Activated naive CD4-positive, alpha-beta T cell treated with anti-CD3 and anti-CD28 coated beads, Interleukin-2, amount 50 U/mL, for 24 hours (primary cell): ENCODE measurements at regions not wholly inside any gene's neighbourhood (a gene's known extent, or its start where the extent isn't known, plus 50 kb on each side); places are given as distances from the start of the nearest gene placed in this dataset.

Experiments used
- H3K27ac Mint-ChIP-seq: one replicate; pipeline ENCODE4 v1.8.0; 2021; ENCODE audit warnings: mild to moderate bottlenecking, mixed read lengths
- H3K27me3 Mint-ChIP-seq: one replicate; pipeline ENCODE4 v1.8.0; 2021; ENCODE audit warnings: mixed read lengths
- H3K36me3 Mint-ChIP-seq: one replicate; pipeline ENCODE4 v1.8.0; 2021; ENCODE audit warnings: mixed read lengths
- H3K4me1 Mint-ChIP-seq: one replicate; pipeline ENCODE4 v1.8.0; 2021; ENCODE audit warnings: mixed read lengths
- H3K4me3 Mint-ChIP-seq: one replicate; pipeline ENCODE4 v1.8.0; 2021; ENCODE audit warnings: mild to moderate bottlenecking, mixed read lengths
- H3K9me3 Mint-ChIP-seq: one replicate; pipeline ENCODE4 v1.8.0; 2021; ENCODE audit warnings: mixed read lengths

DNA sequence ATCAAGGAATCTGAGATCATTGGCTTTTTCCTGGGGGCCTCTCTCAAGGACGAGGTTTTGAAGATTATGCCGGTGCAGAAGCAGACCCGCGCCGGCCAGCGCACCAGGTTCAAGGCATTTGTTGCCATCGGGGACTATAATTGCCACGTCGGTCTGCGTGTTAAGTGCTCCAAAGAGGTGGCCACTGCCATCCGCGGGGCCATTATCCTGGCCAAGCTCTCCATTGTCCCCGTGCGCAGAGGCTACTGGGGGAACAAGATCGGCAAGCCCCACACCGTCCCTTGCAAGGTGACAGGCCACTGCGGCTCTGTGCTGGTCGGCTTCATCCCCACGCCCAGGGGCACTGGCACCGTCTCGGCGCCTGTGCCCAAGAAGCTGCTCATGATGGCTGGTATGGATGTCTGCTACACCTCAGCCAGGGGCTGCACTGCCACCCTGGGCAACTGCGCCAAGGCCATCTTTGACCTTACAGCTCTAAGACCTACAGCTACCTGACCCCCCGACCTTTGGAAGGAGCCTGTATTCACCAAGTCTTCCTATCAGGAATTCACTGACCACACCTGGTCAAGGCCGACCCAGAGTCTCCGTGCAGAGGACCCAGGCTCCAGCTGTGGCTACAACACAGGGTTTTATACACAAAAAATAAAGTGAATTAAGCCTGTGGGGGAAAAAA, 141.8 kb downstream of the SOCS6 start:
- Mint-ChIP-seq H3K4me1 (no peaks in the 10 kb centered on the region), H3K27ac (no peak overlapping the region), H3K36me3 (no peaks in the 10 kb centered on the region), H3K27me3 (no peaks in the 10 kb centered on the region), H3K9me3 (no peaks in the 10 kb centered on the region), H3K4me3 (no peak overlapping the region)

DNA sequence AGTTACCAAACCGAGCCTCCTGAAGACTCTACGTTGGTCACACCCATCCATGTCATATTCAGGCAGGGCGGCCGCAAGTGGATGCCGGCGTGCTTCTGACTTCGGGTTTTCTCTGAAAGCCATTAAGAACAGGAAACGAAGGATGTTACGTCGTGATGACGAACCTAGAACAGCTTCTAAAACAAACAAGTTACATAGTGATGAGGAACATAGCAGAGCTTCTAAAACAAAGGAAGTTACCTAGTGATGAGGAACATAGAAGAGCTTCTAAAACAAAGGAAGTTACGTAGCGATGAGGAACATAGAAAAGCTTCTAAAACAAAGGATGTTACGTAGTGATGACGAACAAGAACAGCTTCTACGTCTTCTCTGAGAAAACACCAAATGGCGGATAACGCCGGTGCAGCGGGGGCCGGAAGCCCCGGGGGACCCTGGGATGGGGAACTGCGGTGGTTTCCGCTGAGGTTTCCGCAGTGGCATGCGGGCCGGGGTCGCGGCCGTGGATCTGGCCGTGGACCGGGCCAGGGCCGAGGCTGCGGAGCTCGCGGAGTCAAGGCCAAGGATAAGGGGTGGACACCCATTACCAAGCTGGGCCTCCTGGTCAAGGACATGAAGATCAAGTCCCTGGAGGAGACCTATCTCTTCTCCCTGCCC, 141.1 kb downstream of the SOCS6 start:
- Mint-ChIP-seq H3K9me3 (no peaks in the 10 kb centered on the region), H3K27ac (no peak overlapping the region), H3K4me1 (no peaks in the 10 kb centered on the region), H3K36me3 (no peaks in the 10 kb centered on the region), H3K4me3 (no peak overlapping the region), H3K27me3 (no peaks in the 10 kb centered on the region)

DNA sequence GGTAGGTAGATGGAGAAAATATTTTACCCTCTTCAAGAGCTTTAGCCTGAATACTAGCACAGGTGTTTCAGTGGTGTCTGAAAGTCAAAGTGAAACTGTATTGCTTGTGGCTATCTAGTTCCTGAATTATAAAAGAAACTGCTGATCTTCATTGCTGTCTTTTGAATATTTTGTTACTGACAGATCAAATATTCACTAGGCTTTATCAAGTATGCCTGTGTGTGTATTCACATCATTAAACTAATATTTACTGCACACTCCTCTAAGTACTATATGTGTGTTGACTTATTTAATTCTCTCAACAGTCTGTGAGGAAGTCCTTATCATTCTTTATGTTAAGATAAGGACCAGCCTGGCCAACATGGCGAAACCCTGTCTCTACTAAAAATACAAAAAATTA, 139.6 kb downstream of the SOCS6 start:
- Mint-ChIP-seq H3K4me3 (no peak overlapping the region), H3K9me3 (no peaks in the 10 kb centered on the region), H3K36me3 (no peaks in the 10 kb centered on the region), H3K4me1 (no peaks in the 10 kb centered on the region), H3K27ac (no peak overlapping the region), H3K27me3 (no peaks in the 10 kb centered on the region)

DNA sequence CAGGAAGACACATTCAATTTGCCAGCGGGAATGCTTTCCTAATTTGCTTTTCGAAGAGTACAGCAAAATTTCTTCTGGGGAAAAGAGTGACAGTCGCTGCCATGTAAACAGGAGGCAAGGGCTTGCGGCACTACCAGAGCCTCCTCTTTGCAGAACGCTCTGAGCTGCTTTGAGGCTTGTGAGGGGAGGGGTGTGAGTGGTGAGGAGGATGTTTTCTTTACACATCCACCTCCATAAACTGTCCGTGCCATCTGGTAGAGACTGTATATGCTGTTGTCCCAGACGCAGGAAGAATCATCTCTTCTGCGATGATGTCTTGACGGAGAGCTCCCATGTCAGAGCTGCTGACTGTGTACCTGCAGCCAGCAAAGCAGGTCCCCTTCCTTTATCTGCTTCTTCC, 138.0 kb downstream of the SOCS6 start:
- Mint-ChIP-seq H3K27ac (no peak overlapping the region), H3K4me3 (no peak overlapping the region), H3K9me3 (no peaks in the 10 kb centered on the region), H3K36me3 (no peaks in the 10 kb centered on the region), H3K4me1 (no peaks in the 10 kb centered on the region), H3K27me3 (no peaks in the 10 kb centered on the region)

DNA sequence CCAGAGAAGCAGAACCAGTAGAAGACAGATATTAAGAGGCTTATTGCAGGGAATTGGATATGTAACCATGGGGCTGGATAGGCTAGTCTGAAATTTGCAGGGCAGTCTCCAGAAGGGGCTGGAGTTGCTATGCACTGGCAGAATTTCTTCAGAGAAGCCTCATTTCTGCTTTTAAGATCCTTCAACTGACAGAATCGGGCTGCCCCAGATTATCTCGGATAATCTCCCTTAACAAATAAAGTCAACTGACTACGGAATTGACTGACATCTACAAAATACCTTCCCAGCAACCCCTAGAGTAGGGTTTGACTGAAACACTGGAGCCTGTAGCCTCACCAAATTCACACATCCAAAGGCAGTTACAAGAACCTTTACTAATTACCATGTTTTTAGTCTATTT, 136.4 kb downstream of the SOCS6 start:
- H3K4me1 Mint-ChIP-seq: no peaks in the 10 kb centered on the region
- no peaks in the 10 kb centered on the region for H3K27me3 Mint-ChIP-seq
- no peak overlapping the region for H3K4me3 Mint-ChIP-seq
- H3K36me3 Mint-ChIP-seq: no peaks in the 10 kb centered on the region
- no peak overlapping the region for H3K27ac Mint-ChIP-seq
- H3K9me3 Mint-ChIP-seq: no peaks in the 10 kb centered on the region

DNA sequence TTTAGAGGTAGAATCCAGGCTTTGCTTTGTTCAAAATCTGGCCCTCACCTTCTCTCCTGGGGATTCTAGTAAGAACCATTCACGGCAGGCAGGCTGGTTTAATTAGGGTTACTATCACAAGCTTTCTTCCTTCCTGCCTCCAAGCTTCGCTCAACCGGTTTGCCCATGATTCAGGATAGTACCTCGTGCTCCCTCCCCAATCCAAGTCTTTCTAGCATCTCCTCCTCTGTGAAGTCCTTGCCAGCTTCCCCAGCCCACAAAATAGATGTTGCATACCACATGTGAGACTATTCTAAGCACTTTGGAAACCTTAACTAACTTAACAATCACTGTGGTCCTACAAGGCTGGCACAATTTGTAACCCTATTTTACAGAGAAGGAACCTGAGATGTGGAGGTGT, 135.1 kb downstream of the SOCS6 start:
- Mint-ChIP-seq H3K4me3 (no peak overlapping the region), H3K36me3 (no peaks in the 10 kb centered on the region), H3K9me3 (no peaks in the 10 kb centered on the region), H3K4me1 (no peaks in the 10 kb centered on the region), H3K27ac (no peak overlapping the region), H3K27me3 (no peaks in the 10 kb centered on the region)

DNA sequence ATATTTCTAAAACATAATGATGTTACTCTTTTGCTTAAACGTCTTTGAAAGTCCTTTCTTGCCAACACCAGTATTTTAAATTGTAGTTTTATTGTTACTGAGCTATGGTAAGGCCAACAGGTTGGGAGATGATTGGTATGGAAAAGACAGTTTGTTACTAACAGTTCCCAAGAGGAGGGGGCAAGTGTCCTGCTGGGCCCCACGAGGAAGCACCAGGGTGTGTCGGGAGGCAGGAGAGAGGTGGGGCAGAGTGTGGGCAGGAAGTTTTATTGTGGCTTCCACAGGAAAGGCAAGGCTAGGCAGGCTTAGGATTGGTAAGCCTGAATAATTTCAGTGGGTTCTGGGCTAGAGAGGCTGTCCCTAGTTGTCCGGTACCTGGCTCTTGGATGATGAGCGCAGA, 134.3 kb downstream of the SOCS6 start:
- H3K27ac Mint-ChIP-seq: no peak overlapping the region
- no peaks in the 10 kb centered on the region for H3K9me3 Mint-ChIP-seq
- no peaks in the 10 kb centered on the region for H3K27me3 Mint-ChIP-seq
- H3K4me1 Mint-ChIP-seq: no peaks in the 10 kb centered on the region
- no peak overlapping the region for H3K4me3 Mint-ChIP-seq
- no peaks in the 10 kb centered on the region for H3K36me3 Mint-ChIP-seq

DNA sequence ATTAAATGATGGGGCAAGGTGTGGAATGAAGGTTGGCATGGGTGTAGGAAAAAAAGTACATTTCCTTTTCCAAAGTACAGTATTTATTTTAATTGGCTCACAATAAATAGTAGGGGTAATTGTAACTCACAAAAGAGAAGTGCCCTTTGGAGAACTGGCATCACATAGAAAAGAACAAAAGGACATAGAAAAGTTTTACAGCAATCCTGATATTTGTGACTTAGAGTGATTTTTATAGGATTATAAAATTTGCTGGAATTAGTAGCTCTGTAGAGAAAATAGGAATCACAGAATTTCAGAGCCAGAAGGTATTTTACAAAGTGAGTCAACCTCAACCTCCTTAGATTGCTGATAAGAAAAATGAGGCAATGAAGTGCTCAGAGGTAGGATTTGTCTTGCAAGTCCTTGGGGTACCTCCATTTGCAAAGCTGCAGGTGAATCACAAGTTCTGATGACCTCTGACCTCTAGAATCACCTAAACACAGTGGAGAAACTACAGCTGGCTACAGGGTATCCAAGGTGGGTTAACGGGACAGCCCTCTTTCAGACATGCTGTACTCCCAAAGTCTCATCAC, 133.6 kb downstream of the SOCS6 start:
- Mint-ChIP-seq H3K4me3 (no peak overlapping the region), H3K27ac (no peak overlapping the region), H3K36me3 (no peaks in the 10 kb centered on the region), H3K27me3 (no peaks in the 10 kb centered on the region), H3K9me3 (no peaks in the 10 kb centered on the region), H3K4me1 (no peaks in the 10 kb centered on the region)

DNA sequence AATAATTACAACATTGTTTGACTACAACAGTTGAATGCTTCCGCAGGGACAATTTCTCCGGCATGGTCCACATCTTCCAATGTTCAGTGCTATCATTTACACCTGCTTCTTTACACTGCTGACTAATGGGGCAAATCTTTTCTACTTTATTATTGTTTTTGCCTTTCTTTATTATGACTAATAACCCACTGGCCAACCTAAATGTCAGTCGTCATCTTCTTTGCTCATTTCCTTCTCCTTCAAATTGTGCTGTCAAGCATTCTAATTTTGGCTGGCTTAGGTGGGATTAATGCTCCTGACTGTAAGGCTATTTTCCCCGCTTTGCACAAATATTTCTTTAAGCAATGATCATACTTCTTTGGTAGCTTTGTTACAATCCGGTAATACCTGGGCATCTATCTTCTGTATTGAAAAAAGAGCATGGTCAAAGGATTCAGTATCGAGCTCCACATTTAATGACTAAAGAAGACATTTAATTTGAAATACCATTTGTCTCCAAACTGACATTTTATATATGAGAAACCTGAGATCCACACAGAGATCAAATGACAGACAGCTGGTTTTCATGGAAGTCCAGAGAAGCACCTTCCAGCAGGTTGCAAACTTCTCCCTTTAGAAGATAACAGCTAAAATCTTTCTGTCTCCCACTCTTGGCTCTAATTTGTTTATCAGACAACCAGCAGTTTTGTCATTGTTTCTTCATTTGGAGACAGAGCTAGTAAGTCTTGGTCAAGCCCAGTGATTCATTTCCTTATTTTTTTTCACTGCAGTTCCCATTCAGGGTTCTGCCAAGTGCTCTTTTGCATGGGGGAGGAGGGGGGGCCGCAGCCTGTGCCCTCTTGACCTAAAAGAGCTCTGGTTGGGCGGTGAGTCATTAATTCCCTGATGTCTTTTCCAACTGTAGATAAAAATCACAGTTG, 132.9 kb downstream of the SOCS6 start:
- Mint-ChIP-seq H3K36me3 (no peaks in the 10 kb centered on the region), H3K4me3 (no peak overlapping the region), H3K4me1 (no peaks in the 10 kb centered on the region), H3K9me3 (no peaks in the 10 kb centered on the region), H3K27ac (no peak overlapping the region), H3K27me3 (no peaks in the 10 kb centered on the region)

DNA sequence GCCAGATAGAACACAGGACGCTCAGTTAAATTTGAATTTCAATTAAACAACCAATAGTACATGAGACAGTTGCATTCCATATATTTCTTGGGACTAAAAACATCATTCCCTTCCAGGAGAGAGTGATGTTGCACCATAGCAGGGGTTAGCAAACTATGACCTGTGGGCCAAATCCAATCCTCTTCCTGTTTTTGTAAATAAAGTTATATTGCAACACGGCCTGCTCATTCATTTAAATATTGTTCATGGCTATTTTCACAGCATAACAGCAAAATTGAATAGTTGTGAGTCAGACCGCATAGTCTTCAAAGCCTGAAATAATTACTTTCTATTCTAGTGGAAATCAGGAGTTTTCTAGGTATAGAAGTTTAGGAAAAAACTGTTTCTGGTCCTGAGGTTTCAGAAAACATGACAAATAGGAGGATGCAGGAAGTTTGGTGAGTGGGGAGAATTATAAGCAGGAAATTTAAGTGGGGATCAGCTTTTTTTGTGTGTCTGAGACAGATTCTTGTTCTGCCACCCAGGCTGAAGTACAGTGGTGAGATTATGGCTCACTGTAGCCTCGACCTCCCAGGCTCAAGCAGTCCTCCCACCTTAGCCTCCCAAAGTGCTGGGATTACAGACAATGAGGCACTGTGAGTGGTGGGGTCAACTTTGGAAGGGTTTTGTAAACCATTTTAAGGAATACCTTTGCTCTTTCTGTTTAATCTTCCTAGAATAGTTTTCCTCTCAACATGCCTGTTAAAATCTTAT, 131.5 kb downstream of the SOCS6 start:
- Mint-ChIP-seq H3K4me3 (no peak overlapping the region), H3K9me3 (no peaks in the 10 kb centered on the region), H3K4me1 (no peaks in the 10 kb centered on the region), H3K36me3 (no peaks in the 10 kb centered on the region), H3K27ac (no peak overlapping the region), H3K27me3 (no peaks in the 10 kb centered on the region)

DNA sequence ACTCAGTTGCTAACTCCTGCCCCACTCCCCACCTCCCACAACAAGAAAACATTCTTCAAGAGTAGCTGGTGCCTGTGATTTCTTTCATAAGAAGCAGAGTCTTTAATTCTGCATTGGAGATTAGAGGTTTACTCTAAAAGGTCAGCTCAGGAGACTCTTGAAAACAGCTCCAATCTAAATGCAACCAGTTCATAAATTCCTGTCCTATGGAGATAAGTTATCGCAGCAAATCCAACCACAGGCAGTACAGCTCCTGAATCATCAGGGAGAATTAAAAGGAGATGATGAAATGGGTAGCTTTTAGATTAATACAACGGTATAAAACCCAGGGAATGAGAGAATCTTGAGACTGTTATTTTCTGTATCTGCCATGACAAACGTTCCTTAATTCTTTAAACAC, 130.7 kb downstream of the SOCS6 start:
- H3K27ac Mint-ChIP-seq: no peak overlapping the region
- no peaks in the 10 kb centered on the region for H3K36me3 Mint-ChIP-seq
- H3K9me3 Mint-ChIP-seq: no peaks in the 10 kb centered on the region
- no peak overlapping the region for H3K4me3 Mint-ChIP-seq
- H3K27me3 Mint-ChIP-seq: no peaks in the 10 kb centered on the region
- H3K4me1 Mint-ChIP-seq: no peaks in the 10 kb centered on the region

DNA sequence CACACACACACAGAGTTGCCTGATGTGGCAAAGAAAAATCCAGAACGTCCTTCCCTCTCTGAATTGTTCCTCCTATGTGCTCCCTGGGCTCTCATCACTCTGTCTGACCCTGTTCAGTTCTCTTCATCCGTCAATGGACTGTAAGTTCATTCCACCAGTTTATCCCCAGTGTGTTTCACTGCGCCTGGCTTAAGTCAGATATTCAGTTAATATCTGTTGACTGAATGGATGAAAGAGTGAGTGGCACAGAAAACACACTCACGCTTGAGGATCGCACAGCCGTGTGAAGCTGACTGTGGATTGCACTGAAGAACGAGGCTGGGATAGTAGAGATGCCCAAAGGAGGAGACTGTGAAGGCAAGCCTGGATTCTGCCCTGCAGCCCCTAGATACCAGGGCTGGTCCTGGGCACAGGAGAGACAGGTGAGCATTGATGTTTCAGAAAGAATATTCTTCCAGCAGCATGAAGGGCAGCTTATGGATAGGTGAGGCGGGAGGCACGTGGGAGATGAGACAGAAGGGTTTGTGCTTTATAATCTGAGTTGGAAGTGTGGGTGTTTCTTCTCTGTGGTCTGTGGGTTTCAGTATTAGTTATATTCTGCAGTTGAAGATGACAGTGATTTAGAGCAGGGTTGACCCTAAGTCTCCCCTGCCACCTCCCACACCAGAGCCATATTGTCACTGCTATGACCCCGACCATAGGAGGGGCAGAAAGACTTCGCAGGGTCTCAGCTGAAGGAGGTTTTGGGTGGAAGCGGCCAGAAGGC, 129.9 kb downstream of the SOCS6 start:
- Mint-ChIP-seq H3K27ac (no peak overlapping the region), H3K9me3 (no peaks in the 10 kb centered on the region), H3K4me3 (no peak overlapping the region), H3K36me3 (no peaks in the 10 kb centered on the region), H3K4me1 (no peaks in the 10 kb centered on the region), H3K27me3 (no peaks in the 10 kb centered on the region)

DNA sequence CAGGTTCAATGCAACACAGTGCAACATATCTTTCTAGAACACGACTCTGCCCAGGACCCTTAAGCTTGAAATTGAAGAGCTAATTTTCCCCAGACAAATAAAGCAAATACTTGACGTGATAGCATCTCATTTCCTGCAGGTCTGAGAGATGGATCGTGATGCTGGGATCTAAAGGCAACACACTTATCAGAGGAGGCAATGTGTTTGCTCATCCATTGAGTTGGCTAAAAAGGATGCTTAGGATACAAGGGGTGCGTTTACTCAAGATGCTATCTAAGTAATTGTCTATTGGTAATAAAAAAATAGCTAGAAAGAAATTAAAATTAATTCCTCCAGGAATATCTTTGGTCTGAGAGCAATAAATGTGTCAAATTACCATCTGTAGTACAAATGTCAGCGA, 129.0 kb downstream of the SOCS6 start:
- H3K27ac Mint-ChIP-seq: no peak overlapping the region
- peaks cover 1% of the 10 kb centered on the region for H3K27me3 Mint-ChIP-seq
- no peak overlapping the region for H3K4me3 Mint-ChIP-seq
- no peaks in the 10 kb centered on the region for H3K36me3 Mint-ChIP-seq
- H3K9me3 Mint-ChIP-seq: no peaks in the 10 kb centered on the region
- no peaks in the 10 kb centered on the region for H3K4me1 Mint-ChIP-seq

DNA sequence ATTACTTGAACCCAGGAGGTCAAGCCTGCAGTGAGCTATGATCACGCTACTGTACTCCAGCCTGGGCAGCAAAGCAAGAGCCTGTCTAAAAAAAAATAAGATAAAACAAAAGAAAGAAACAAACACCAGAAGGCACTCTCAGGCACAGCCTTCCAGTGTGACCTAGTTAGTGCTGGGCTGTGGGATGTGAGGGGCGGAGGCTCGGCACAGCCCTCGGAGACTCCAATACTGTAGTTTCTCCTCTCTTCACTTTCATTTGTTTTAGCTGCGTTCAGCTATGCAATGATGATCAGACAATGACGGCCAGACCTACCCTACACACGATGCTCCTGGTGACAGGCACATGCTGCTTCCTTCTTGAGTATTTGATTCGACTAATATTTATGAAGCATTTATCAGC, 127.7 kb downstream of the SOCS6 start:
- H3K4me1 Mint-ChIP-seq: no peaks in the 10 kb centered on the region

More for the DNA sequence above, 127.7 kb downstream of the SOCS6 start:
- Mint-ChIP-seq H3K36me3 (no peaks in the 10 kb centered on the region), H3K27me3 (peaks cover 2% of the 10 kb centered on the region), H3K27ac (no peak overlapping the region), H3K9me3 (no peaks in the 10 kb centered on the region), H3K4me3 (no peak overlapping the region)
